Endothelial cell of umbilical vein (primary cell): ENCODE measurements at regions not wholly inside any gene's neighbourhood (a gene's known extent, or its start where the extent isn't known, plus 50 kb on each side); places are given as distances from the start of the nearest gene placed in this dataset.

ENCODE experiments used
- EZH2 ChIP-seq: IDR thresholded peaks from 2 replicates; pipeline ENCODE4 v1.6.1; 2012; ENCODE audit warnings: borderline replicate concordance, low read depth, mild to moderate bottlenecking, moderate library complexity, low read length, inconsistent platforms; ENCODE audit not compliant: severe bottlenecking
- FOS ChIP-seq: IDR thresholded peaks from 2 replicates; pipeline ENCODE4 v1.6.1; 2011; ENCODE audit warnings: mild to moderate bottlenecking, low read length, moderate library complexity, borderline replicate concordance; ENCODE audit not compliant: insufficient read depth
- JUN ChIP-seq: IDR thresholded peaks from 2 replicates; pipeline ENCODE4 v1.6.1; 2011; ENCODE audit warnings: borderline replicate concordance, low read depth; ENCODE audit not compliant: insufficient read length, insufficient read depth
- POLR2A ChIP-seq: IDR thresholded peaks from 2 replicates; pipeline ENCODE4 v1.6.1; 2012; ENCODE audit warnings: low read depth, mild to moderate bottlenecking, control low read depth, low read length
- POLR2AphosphoS5 ChIP-seq: IDR thresholded peaks from 2 replicates; pipeline ENCODE4 v1.6.1; 2012; ENCODE audit warnings: low read depth, mild to moderate bottlenecking, control low read depth, low read length, moderate library complexity; ENCODE audit not compliant: insufficient read depth
- TF ChIP-seq, protein P1 (sequence below), 2 donors: IDR thresholded peaks; 1 replicate in 1 of 2; 2 replicates in 1 of 2; pipeline ENCODE4 v1.5.1; 2011; ENCODE audit warnings: low read length in 2 of 2, mild to moderate bottlenecking in 2 of 2, moderate library complexity in 2 of 2, control low read depth in 1 of 2, inconsistent platforms in 1 of 2, low read depth in 1 of 2; ENCODE audit not compliant: insufficient read depth in 1 of 2; ENCODE audit errors: extremely low read depth in 1 of 2
- TF ChIP-seq, protein P2 (sequence below): IDR thresholded peaks from 2 replicates; pipeline ENCODE4 v1.6.1; 2011; ENCODE audit not compliant: insufficient read depth, insufficient read length

DNA sequence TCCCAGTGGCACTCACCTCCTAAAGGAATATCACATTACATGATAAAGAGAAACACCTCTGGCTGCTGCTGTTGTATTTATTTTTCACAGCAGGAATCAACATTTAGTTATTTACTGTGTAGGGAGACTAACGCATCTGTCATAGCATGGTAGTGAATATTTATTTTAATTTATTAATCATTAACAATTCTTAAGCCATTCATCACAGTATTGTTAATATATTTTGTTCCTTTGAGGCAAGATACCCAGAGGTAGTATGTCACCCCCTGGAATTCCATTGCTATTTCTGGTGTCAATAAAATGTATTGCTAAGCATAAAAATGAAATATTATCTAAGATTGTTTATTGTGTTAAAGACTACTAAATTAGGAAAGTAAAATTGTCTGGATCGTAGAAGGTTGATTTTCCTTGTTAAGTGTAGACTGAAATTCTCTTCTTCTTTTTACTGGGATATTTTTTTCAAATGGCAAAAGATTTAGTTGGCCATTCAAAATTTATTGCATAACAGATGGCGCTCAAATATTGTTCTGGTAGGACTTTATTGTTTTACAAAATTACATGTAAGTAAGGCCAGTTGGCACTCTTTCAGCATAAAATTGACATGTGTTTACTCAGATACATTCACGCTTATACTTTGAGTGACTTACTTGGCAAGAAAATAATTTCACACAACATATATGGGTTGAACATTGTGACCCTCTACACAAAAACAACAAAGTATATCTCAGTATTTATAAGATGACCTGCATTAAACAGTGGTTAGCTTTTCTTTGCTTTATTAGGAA is 1358.7 kb upstream of the SORCS1 start:
- TF ChIP-seq POLR2A, result no peak
- TF ChIP-seq, protein P1, sequence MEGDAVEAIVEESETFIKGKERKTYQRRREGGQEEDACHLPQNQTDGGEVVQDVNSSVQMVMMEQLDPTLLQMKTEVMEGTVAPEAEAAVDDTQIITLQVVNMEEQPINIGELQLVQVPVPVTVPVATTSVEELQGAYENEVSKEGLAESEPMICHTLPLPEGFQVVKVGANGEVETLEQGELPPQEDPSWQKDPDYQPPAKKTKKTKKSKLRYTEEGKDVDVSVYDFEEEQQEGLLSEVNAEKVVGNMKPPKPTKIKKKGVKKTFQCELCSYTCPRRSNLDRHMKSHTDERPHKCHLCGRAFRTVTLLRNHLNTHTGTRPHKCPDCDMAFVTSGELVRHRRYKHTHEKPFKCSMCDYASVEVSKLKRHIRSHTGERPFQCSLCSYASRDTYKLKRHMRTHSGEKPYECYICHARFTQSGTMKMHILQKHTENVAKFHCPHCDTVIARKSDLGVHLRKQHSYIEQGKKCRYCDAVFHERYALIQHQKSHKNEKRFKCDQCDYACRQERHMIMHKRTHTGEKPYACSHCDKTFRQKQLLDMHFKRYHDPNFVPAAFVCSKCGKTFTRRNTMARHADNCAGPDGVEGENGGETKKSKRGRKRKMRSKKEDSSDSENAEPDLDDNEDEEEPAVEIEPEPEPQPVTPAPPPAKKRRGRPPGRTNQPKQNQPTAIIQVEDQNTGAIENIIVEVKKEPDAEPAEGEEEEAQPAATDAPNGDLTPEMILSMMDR (IDR thresholded peaks at IDR 0.05; ENCODE audit: extremely low read depth in 1 of 2, insufficient read depth in 1 of 2, low read depth in 1 of 2, low read length in 2 of 2), result no peak
- TF ChIP-seq JUN, result no peak
- TF ChIP-seq POLR2AphosphoS5, result no peak
- TF ChIP-seq, protein P2, sequence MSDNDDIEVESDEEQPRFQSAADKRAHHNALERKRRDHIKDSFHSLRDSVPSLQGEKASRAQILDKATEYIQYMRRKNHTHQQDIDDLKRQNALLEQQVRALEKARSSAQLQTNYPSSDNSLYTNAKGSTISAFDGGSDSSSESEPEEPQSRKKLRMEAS, result no peak
- no peak for TF ChIP-seq EZH2
- TF ChIP-seq FOS, result no peak
